Psoas muscle (tissue), 7 donors: ENCODE measurements at regions not wholly inside any gene's neighbourhood (a gene's known extent, or its start where the extent isn't known, plus 50 kb on each side); places are given as distances from the start of the nearest gene placed in this dataset.

Source experiments
- ATAC-seq, 4 donors: fragments of 200-7000 bp; cut with Tn5 transposase; one replicate each; pipeline ENCODE4 v1.9.1; 2020; ENCODE audit warnings: moderate library complexity in 3 of 4, mild to moderate bottlenecking in 2 of 4
- DNase-seq, 2 donors: peaks; one replicate each; pipeline ENCODE4 v3.0.0-alpha.2; 2020
- H3K27ac ChIP-seq: fragments of 200-600 bp; one replicate; pipeline ENCODE4 v1.8.0; 2022
- H3K27me3 ChIP-seq, 3 donors: fragments of 200-600 bp in 1 of 3; one replicate each; pipeline versions ENCODE4 v1.6.1 to v1.8.0; 2013 to 2022; ENCODE audit warnings: low read length in 2 of 3, mild to moderate bottlenecking in 2 of 3, moderate library complexity in 1 of 3; ENCODE audit not compliant: insufficient read depth in 3 of 3
- H3K36me3 ChIP-seq, 2 donors: fragments of 200-600 bp in 1 of 2; one replicate each; pipeline versions ENCODE4 v1.6.1 to v1.8.0; 2013 to 2022; ENCODE audit warnings: low read depth in 1 of 2, mild to moderate bottlenecking in 1 of 2, moderate library complexity in 1 of 2; ENCODE audit not compliant: insufficient read depth in 1 of 2
- H3K4me1 ChIP-seq: fragments of 200-600 bp; one replicate; pipeline ENCODE4 v1.8.0; 2022
- H3K4me3 ChIP-seq: fragments of 200-600 bp; one replicate; pipeline ENCODE4 v1.8.0; 2022; ENCODE audit warnings: mild to moderate bottlenecking
- H3K9me3 ChIP-seq: fragments of 200-600 bp; one replicate; pipeline ENCODE4 v1.8.0; 2022
- WGBS, 3 donors: extraction: QIAGEN DNeasy Blood & Tissue Kit; methylation state at CpG; one replicate each; pipeline versions ENCODE4 v1.1.6 to v1.1.7; 2013; 5-methylcytosine and 5-hydroxymethylcytosine counted together
- intact Hi-C, 2 donors: fragments of 100-400 bp; cut with DNase I; formaldehyde crosslinking; loops; one replicate each; pipeline versions ENCODE4 v1.11.0 to v1.14.2; 2022
- TF ChIP-seq, protein P1 (sequence below): fragments of 200-600 bp; IDR thresholded peaks from one replicate; pipeline ENCODE4 v1.8.0; 2022; ENCODE audit warnings: antibody characterized with exemption
- donor health status: healthy with polysubstance abuse.
- donor health status: DM: no; HTN: no; CAD: no; lungs with moderate emphysema.
- donor health status: Bipolar disorder and iron deficiency.
- donor health status: healthy.
- donor health status: DM: yes; HTN: yes; CAD: no.
- donor health status: DM: no; HTN: no; CAD: no.
- donor health status: DM: yes; HTN: yes; CAD: no.

DNA sequence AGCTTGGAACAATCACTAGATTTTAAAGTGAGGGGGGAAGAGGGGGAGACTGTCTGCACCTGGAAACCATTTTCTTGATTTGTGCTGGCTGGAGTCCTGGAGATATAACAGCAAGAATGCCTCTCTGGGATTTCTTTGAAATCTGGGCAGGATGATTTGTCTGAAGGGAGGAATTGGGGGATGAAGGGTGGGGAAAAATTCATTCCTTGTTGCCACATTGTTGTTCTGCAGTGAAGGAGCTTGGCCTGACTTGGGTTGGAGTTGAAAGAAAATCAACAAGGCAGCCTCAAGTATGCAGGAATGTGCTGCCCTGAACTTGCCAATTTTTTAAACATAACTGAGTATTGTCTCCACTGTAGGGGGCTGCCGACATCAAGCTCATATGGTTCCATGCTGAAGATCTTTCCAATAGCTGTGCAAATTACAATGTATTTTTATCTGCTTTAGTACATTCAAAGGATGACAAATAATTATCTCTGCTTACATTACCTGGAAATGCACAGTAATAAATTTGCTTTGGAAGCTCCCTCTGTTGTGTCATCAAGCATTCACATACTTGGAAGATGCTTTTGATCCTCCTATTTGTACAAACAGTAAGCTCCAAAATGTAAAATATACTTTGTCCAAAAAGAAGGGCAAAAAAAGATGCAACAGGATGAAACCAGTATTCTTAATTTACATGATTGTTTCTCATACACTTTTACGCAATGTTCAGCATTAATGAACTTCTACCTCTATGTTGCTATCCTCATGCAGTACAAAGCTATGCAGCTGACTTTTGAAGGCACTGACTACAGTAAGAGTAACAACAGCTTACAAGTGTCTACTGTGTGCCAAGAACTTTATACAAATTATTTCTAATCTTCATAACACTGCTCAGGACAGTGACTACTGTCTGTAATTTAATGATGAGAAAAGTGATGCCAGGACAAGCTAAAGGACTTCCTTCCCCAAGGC is 627.9 kb upstream of the KLF12 start:
- Histone ChIP-seq H3K4me3 (no peak overlapping the region), H3K4me1 (no peaks in the 10 kb centered on the region), H3K9me3 (no peaks in the 10 kb centered on the region)

GRCh38 chr13:74758188-74758587 is 624.0 kb upstream of the KLF12 start:
- no peak overlapping the region for H3K27ac ChIP-seq
- no peaks in the 10 kb centered on the region for H3K27me3 ChIP-seq
- intact Hi-C loops = no loop called here
- ATAC-seq (no peak), DNase-seq (no peak)
- no peak overlapping the region for H3K4me3 ChIP-seq
- no peaks in the 10 kb centered on the region for H3K4me1 ChIP-seq
- no peaks in the 10 kb centered on the region for H3K36me3 ChIP-seq
- WGBS, 3 donors = 63 to 73% (median 65%) methylated on average over 1 of the region's 1 CpG
- TF ChIP-seq, protein P1, sequence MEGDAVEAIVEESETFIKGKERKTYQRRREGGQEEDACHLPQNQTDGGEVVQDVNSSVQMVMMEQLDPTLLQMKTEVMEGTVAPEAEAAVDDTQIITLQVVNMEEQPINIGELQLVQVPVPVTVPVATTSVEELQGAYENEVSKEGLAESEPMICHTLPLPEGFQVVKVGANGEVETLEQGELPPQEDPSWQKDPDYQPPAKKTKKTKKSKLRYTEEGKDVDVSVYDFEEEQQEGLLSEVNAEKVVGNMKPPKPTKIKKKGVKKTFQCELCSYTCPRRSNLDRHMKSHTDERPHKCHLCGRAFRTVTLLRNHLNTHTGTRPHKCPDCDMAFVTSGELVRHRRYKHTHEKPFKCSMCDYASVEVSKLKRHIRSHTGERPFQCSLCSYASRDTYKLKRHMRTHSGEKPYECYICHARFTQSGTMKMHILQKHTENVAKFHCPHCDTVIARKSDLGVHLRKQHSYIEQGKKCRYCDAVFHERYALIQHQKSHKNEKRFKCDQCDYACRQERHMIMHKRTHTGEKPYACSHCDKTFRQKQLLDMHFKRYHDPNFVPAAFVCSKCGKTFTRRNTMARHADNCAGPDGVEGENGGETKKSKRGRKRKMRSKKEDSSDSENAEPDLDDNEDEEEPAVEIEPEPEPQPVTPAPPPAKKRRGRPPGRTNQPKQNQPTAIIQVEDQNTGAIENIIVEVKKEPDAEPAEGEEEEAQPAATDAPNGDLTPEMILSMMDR = no peak
- no peaks in the 10 kb centered on the region for H3K9me3 ChIP-seq

More for the DNA sequence above, 627.9 kb upstream of the KLF12 start:
- ATAC-seq = no peak
- intact Hi-C loops = no loop called here
- DNase-seq = no peak
- no peaks in the 10 kb centered on the region for H3K36me3 ChIP-seq
- no peaks in the 10 kb centered on the region for H3K27me3 ChIP-seq
- 56 to 64% (median 59%) methylated on average over 2 of the region's 2 CpGs for WGBS, 3 donors
- H3K27ac ChIP-seq = no peak overlapping the region
- TF ChIP-seq, protein P1 = no peak

DNA sequence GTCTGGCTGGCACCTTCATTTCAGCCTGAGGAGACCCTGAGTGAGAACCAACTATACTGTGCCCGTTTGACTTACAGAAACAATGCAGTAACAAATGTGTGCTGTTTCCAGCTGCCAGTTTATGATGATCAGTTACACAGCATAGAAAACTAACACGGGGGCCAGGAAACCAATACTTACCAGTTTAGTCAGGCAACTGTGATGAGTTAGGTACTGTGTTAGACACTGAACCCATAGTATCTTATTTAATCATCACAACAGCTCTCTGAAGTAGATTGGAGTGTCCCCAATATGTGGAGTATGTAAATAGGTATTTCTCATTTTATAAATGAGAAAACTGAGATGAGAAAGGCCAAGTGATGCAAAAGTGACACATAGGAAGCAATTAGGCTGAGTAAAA is 620.9 kb upstream of the KLF12 start:
- 55 to 77% (median 64%) methylated on average over 2 of the region's 2 CpGs for WGBS, 3 donors
- H3K36me3 ChIP-seq = no peaks in the 10 kb centered on the region
- H3K9me3 ChIP-seq = no peaks in the 10 kb centered on the region
- H3K27ac ChIP-seq = no peak overlapping the region
- no peak overlapping the region for H3K4me3 ChIP-seq
- no peak for DNase-seq
- no peaks in the 10 kb centered on the region for H3K4me1 ChIP-seq
- H3K27me3 ChIP-seq = no peaks in the 10 kb centered on the region
- ATAC-seq = no peak
- TF ChIP-seq, protein P1 = no peak
- intact Hi-C loops = no loop called here

GRCh38 chr13:74751739-74752138 is 617.5 kb upstream of the KLF12 start:
- intact Hi-C loops = no loop called here
- no peak for DNase-seq
- Histone ChIP-seq H3K4me3 (no peak overlapping the region), H3K27me3 (no peaks in the 10 kb centered on the region), H3K9me3 (no peaks in the 10 kb centered on the region), H3K4me1 (no peaks in the 10 kb centered on the region), H3K27ac (no peak overlapping the region), H3K36me3 (no peaks in the 10 kb centered on the region)
- WGBS, 3 donors = 61 to 65% (median 64%) methylated on average over 5 of the region's 5 CpGs
- TF ChIP-seq, protein P1 = no peak
- no peak for ATAC-seq
